ENCODE measurements at regions not wholly inside any gene's neighbourhood (a gene's known extent, or its start where the extent isn't known, plus 50 kb on each side); places are given as distances from the start of the nearest gene placed in this dataset.

DNA sequence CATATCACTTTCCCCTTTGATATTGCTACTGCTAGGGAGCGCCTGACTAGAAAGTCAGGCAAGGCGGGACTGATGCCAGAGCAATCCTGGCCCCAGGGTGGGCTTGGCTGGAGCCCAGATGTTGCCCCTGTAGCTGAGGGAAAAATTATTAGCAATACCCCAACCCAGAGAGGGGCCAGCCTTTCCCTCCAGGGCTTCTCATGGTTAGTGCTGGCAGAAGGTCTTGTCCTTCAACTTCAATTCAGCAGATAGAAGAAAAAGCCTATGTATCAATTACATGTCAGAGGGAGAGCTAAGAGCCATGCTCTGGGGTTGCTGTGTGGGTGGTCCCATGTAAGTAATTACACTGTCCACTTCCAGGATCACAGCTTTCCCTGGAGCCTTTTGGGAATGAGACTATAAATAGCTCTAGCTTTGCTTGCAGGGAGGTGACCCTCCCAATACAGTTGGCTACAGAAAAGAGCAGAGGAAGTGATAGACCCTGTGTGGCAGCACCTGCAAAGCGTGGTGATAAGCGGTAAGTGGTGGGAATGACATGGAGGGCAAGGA, 579.1 kb downstream of the CCSER2 start:
- TF ChIP-seq, protein P1, sequence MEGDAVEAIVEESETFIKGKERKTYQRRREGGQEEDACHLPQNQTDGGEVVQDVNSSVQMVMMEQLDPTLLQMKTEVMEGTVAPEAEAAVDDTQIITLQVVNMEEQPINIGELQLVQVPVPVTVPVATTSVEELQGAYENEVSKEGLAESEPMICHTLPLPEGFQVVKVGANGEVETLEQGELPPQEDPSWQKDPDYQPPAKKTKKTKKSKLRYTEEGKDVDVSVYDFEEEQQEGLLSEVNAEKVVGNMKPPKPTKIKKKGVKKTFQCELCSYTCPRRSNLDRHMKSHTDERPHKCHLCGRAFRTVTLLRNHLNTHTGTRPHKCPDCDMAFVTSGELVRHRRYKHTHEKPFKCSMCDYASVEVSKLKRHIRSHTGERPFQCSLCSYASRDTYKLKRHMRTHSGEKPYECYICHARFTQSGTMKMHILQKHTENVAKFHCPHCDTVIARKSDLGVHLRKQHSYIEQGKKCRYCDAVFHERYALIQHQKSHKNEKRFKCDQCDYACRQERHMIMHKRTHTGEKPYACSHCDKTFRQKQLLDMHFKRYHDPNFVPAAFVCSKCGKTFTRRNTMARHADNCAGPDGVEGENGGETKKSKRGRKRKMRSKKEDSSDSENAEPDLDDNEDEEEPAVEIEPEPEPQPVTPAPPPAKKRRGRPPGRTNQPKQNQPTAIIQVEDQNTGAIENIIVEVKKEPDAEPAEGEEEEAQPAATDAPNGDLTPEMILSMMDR (IDR thresholded peaks at IDR 0.05; ENCODE audit: insufficient read depth, low read depth, low read length): no peak
- TF ChIP-seq EZH2 (IDR thresholded peaks at IDR 0.05; ENCODE audit: insufficient read depth, low read length): no peak
- no peaks in the 10 kb centered on the region for H3K36me3 Mint-ChIP-seq (ENCODE audit: low read depth, unreplicated experiment)
- H3K27me3 Mint-ChIP-seq (ENCODE audit: low read depth, unreplicated experiment): no peaks in the 10 kb centered on the region
- H3K9me3 Mint-ChIP-seq (ENCODE audit: unreplicated experiment): peaks cover 3% of the 10 kb centered on the region
- H3K27me3 ChIP-seq (ENCODE audit: insufficient read depth, low read length): no peaks in the 10 kb centered on the region
- no peak for FAIRE-seq
- H3K4me3 ChIP-seq (ENCODE audit: insufficient read depth, low read depth, low read length): no peak overlapping the region
- no peak for DNase-seq (ENCODE audit: low read depth)
- H4K20me1 ChIP-seq (ENCODE audit: insufficient read depth, low read length): no peaks in the 10 kb centered on the region
- peaks cover 2% of the 10 kb centered on the region for H3K9me3 ChIP-seq (ENCODE audit: insufficient read depth, low read depth, low read length)
- H3K27ac ChIP-seq (ENCODE audit: low read depth, low read length): no peak overlapping the region
- no peak overlapping the region for H3K27ac Mint-ChIP-seq (ENCODE audit: unreplicated experiment)
- no peak overlapping the region for H3K4me3 Mint-ChIP-seq (ENCODE audit: unreplicated experiment)
- H3K4me2 ChIP-seq (ENCODE audit: low read length): no peak overlapping the region
- H3K4me1 ChIP-seq (ENCODE audit: insufficient read depth, low read length): no peaks in the 10 kb centered on the region
- H3K9ac ChIP-seq (ENCODE audit: low read length): no peak overlapping the region
- H2AFZ ChIP-seq (ENCODE audit: low read depth, low read length): no peak overlapping the region
- no peaks in the 10 kb centered on the region for H3K79me2 ChIP-seq (ENCODE audit: insufficient read depth, low read length)
- H3K36me3 ChIP-seq (ENCODE audit: insufficient read depth, low read length): no peaks in the 10 kb centered on the region
- peaks cover 10% of the 10 kb centered on the region for H3K4me1 Mint-ChIP-seq (ENCODE audit: low read depth, unreplicated experiment)

DNA sequence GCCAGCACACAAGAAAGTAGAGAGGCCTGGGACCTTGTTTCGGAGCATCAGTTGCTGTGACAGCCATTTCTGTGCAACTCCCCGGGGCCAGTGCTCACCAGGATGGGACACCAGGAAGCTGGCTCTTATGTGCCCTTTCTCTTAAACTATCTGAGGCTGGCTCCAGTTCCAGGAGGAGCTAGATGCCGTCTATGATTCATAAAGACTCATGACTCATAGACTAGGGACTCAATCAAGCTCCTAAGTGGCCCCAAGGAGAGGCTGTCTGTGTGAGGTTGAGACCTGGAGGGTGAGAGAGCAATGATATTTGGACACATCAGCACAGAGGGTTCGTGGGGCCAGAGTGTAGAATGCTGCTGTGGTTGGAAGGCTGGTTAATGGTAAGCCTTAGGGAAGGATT, 580.1 kb downstream of the CCSER2 start:
- Histone ChIP-seq H3K36me3 (ENCODE audit: insufficient read depth, low read length) (no peaks in the 10 kb centered on the region), H3K4me2 (ENCODE audit: low read length) (no peak overlapping the region)

DNA sequence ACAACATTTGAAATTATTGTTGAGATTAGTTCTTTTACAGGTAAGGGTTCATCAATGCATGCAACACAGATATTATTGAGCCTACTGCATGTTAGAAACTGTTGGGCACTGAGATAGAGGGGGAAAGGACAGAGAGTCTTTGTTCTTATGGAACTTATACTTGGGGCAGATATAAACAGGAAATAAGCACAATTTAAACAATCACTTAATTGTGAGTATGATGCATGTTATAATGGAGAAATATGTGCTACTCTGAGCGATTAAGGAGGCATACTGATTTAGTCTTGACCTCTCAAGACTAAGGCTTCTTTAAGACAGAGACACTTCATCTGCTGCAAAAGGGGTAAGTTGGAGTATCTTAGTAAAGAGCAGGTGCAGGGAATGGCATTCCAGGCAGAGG, 593.3 kb downstream of the CCSER2 start:
- H2AFZ ChIP-seq (ENCODE audit: low read depth, low read length): no peak overlapping the region
- Mint-ChIP-seq H3K27ac (ENCODE audit: unreplicated experiment) (no peak overlapping the region), H3K9me3 (ENCODE audit: unreplicated experiment) (peaks cover 3% of the 10 kb centered on the region), H3K4me1 (ENCODE audit: low read depth, unreplicated experiment) (no peaks in the 10 kb centered on the region), H3K4me3 (ENCODE audit: unreplicated experiment) (no peak overlapping the region), H3K36me3 (ENCODE audit: low read depth, unreplicated experiment) (no peaks in the 10 kb centered on the region), H3K27me3 (ENCODE audit: low read depth, unreplicated experiment) (no peaks in the 10 kb centered on the region)
- H3K4me1 ChIP-seq (ENCODE audit: insufficient read depth, low read length): no peaks in the 10 kb centered on the region
- H3K9ac ChIP-seq (ENCODE audit: low read length): no peak overlapping the region
- no peaks in the 10 kb centered on the region for H3K27me3 ChIP-seq (ENCODE audit: insufficient read depth, low read length)
- no peaks in the 10 kb centered on the region for H3K9me3 ChIP-seq (ENCODE audit: insufficient read depth, low read depth, low read length)
- no peaks in the 10 kb centered on the region for H3K36me3 ChIP-seq (ENCODE audit: insufficient read depth, low read length)
- H4K20me1 ChIP-seq (ENCODE audit: insufficient read depth, low read length): no peaks in the 10 kb centered on the region
- FAIRE-seq (no peak), DNase-seq (ENCODE audit: low read depth) (no peak)
- no peak for TF ChIP-seq EZH2 (IDR thresholded peaks at IDR 0.05; ENCODE audit: insufficient read depth, low read length)
- TF ChIP-seq, protein P1 (IDR thresholded peaks at IDR 0.05; ENCODE audit: insufficient read depth, low read depth, low read length): no peak
- no peak overlapping the region for H3K4me2 ChIP-seq (ENCODE audit: low read length)
- H3K79me2 ChIP-seq (ENCODE audit: insufficient read depth, low read length): no peaks in the 10 kb centered on the region
- H3K27ac ChIP-seq (ENCODE audit: low read depth, low read length): no peak overlapping the region
- no peak overlapping the region for H3K4me3 ChIP-seq (ENCODE audit: insufficient read depth, low read depth, low read length)

More for the DNA sequence above, 580.1 kb downstream of the CCSER2 start:
- H3K4me3 ChIP-seq (ENCODE audit: insufficient read depth, low read depth, low read length): no peak overlapping the region
- no peak for TF ChIP-seq EZH2 (IDR thresholded peaks at IDR 0.05; ENCODE audit: insufficient read depth, low read length)
- TF ChIP-seq, protein P1 (IDR thresholded peaks at IDR 0.05; ENCODE audit: insufficient read depth, low read depth, low read length): no peak
- H3K4me1 Mint-ChIP-seq (ENCODE audit: low read depth, unreplicated experiment): peaks cover 10% of the 10 kb centered on the region
- no peaks in the 10 kb centered on the region for H3K27me3 ChIP-seq (ENCODE audit: insufficient read depth, low read length)
- peaks cover 3% of the 10 kb centered on the region for H3K9me3 Mint-ChIP-seq (ENCODE audit: unreplicated experiment)
- no peaks in the 10 kb centered on the region for H3K27me3 Mint-ChIP-seq (ENCODE audit: low read depth, unreplicated experiment)
- DNase-seq (ENCODE audit: low read depth): no peak
- H2AFZ ChIP-seq (ENCODE audit: low read depth, low read length): no peak overlapping the region
- H3K4me1 ChIP-seq (ENCODE audit: insufficient read depth, low read length): no peaks in the 10 kb centered on the region
- H3K36me3 Mint-ChIP-seq (ENCODE audit: low read depth, unreplicated experiment): no peaks in the 10 kb centered on the region
- H3K27ac Mint-ChIP-seq (ENCODE audit: unreplicated experiment): peak overlapping the region; percentile 5
- H3K4me3 Mint-ChIP-seq (ENCODE audit: unreplicated experiment): no peak overlapping the region
- no peak overlapping the region for H3K9ac ChIP-seq (ENCODE audit: low read length)
- no peaks in the 10 kb centered on the region for H4K20me1 ChIP-seq (ENCODE audit: insufficient read depth, low read length)
- no peak for FAIRE-seq
- no peaks in the 10 kb centered on the region for H3K79me2 ChIP-seq (ENCODE audit: insufficient read depth, low read length)
- peaks cover 3% of the 10 kb centered on the region for H3K9me3 ChIP-seq (ENCODE audit: insufficient read depth, low read depth, low read length)
- no peak overlapping the region for H3K27ac ChIP-seq (ENCODE audit: low read depth, low read length)
